ENCODE measurements at regions not wholly inside any gene's neighbourhood (a gene's known extent, or its start where the extent isn't known, plus 50 kb on each side); places are given as distances from the start of the nearest gene placed in this dataset.
"Not testable (repeated sequence)": the region's sequence is repeated elsewhere in the genome, so short reads cannot be mapped to it uniquely, and the experiment has no call there.

DNA sequence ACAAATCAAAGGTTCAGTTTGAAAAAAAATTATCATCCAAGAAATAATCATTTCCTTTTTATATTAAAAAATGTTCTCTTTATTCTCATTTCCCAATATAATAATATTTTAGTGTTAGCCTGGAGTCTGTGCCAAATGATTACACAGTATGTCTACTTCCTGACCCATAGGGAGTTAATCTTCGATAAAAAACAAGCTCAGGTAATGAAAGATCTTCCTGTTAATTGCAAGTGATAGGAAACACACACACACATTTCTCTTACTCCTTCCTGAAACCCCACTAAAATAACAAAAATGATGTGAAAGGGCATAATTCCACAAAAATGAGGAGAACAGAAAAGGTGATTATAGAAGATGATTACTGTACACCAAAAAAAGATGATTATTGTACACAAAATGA lies 123.5 kb upstream of the CXADR start:
- in situ Hi-C loops (cut with HindIII; ENCODE audit: low pct_unique_long_range_greater_than_20kb, low sequenced_read_pairs): no loop called here
- no peak for DNase-seq (ENCODE audit: low read depth in 1 of 2, low spot score in 1 of 2)
- no peak for TF ChIP-seq JUND (IDR thresholded peaks at IDR 0.05; ENCODE audit: low read depth)

GRCh38 chr21:17390569-17390968 lies 122.3 kb upstream of the CXADR start:
- no peak for DNase-seq (ENCODE audit: low read depth in 1 of 2, low spot score in 1 of 2)
- in situ Hi-C loops (cut with HindIII; ENCODE audit: low pct_unique_long_range_greater_than_20kb, low sequenced_read_pairs): no loop called here
- no peak for TF ChIP-seq JUND (IDR thresholded peaks at IDR 0.05; ENCODE audit: low read depth)

DNA sequence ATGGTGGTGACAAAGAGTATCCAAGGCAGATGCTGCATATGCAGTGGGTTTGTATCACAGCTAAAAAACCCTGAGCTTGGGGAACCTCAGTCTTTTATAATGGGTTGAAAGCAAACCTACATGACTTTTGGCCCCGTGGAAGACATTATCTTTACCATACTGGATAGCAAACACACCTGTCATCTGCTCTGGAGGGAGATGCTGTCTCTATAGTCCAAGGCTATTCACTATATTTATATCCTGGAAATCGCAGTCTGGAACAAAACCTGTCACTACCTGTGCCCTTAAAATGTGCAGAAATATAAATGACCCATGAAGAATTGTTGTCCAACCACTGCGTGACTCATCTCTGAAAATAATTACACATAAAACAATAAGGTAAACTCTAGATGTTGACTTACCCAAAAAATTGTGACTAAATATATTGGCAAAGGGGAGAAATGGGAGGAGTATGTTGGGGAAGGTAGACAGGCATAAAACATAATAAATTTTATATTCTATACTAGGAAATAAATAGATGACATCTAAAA lies 121.0 kb upstream of the CXADR start:
- DNase-seq (ENCODE audit: low read depth in 1 of 2, low spot score in 1 of 2): no peak
- in situ Hi-C loops (cut with HindIII; ENCODE audit: low pct_unique_long_range_greater_than_20kb, low sequenced_read_pairs): no loop called here
- TF ChIP-seq JUND (IDR thresholded peaks at IDR 0.05; ENCODE audit: low read depth): no peak

DNA sequence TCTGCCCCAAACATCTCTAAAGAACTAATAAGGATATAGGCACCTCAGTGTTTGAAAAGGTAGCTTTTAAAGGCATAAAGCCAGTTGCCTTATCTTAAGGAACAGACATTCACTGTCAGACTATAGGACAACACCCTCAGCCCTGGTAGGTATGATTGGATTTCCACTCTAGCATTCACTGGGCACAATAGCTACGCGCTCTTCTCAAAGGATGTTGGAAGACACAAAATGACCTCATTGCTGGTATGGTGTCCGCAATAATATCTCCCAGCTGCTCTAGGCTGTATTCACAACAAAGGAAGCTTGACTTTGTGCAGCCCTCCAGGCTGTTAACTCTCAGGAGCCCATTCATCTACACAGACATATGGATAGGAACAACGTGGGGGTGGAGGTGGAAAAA lies 119.4 kb upstream of the CXADR start:
- no peak for TF ChIP-seq JUND (IDR thresholded peaks at IDR 0.05; ENCODE audit: low read depth)
- no peak for DNase-seq (ENCODE audit: low read depth in 1 of 2, low spot score in 1 of 2)
- in situ Hi-C loops (cut with HindIII; ENCODE audit: low pct_unique_long_range_greater_than_20kb, low sequenced_read_pairs): no loop called here

- TF ChIP-seq JUND (IDR thresholded peaks at IDR 0.05; ENCODE audit: low read depth): no peak
- DNase-seq (ENCODE audit: low read depth in 1 of 2, low spot score in 1 of 2): no peak
- in situ Hi-C loops (cut with HindIII; ENCODE audit: low pct_unique_long_range_greater_than_20kb, low sequenced_read_pairs): no loop called here
Observed at GRCh38 chr21:17396948-17397347, 115.9 kb upstream of the CXADR start.

DNA sequence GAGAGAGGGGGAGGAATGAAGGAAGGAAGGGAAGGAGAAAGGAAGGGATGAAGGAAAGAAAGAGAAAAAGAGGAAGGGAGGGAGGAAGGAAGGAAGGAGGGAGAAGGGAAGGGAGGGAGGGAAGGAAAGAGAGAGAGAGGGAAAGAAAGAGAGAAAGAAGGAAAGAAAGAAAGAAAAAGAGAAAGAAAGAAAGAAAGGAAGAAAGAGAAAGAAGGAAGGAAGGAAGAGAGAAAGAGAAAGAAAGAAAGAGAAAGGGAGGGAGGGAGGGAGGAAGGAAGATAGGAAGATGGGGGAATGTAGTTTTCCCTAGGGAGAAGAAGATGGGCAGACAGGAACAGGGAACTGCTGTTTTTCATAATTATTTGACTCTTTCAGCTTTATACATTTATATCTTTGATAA lies 115.1 kb upstream of the CXADR start:
- in situ Hi-C loops (cut with HindIII; ENCODE audit: low pct_unique_long_range_greater_than_20kb, low sequenced_read_pairs): no loop called here
- no peak for DNase-seq (ENCODE audit: low read depth in 1 of 2, low spot score in 1 of 2)
- TF ChIP-seq JUND (IDR thresholded peaks at IDR 0.05; ENCODE audit: low read depth): no peak

DNA sequence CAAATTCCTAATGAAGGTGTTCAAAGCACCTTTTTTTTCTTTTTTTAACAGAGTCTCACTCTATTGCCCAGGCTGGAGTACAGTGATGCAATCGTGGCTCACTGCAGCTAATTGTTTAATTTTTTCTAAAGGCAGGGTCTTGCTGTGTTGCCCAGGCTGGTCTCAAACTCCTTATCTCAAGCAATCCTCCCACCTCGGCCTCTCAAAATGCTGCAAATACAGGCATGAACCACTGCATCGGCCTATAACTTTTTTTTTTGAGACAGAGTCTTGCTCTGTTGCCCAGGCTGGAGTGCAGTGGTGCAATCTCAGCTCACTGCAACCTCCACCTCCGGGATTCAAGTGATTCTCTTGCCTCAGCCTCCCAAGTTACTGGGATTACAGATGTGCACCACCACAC lies 113.9 kb upstream of the CXADR start:
- in situ Hi-C loops (cut with HindIII; ENCODE audit: low pct_unique_long_range_greater_than_20kb, low sequenced_read_pairs); DNase-seq (ENCODE audit: low read depth in 1 of 2, low spot score in 1 of 2): not testable (repeated sequence)

DNA sequence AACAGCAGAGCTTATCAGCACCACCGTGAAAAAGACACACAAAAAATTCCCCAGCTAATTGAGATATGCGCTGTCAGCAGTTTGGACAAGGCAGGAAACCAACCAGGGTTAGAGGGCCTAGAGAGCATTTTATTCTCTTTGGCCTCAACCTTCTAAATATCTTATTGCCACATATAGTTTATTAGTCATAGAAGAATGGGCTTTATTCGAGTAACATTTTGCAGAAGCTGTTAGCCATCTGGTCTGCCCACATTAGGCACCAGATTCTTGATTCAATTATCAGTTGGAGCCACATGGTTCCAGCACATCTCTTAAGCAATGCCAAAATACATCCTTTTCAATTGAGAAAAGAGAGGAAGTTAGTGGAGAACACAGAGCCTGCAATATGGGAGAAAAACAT lies 109.9 kb upstream of the CXADR start:
- DNase-seq (ENCODE audit: low read depth in 1 of 2, low spot score in 1 of 2): no peak
- in situ Hi-C loops (cut with HindIII; ENCODE audit: low pct_unique_long_range_greater_than_20kb, low sequenced_read_pairs): no loop called here
- no peak for TF ChIP-seq JUND (IDR thresholded peaks at IDR 0.05; ENCODE audit: low read depth)

GRCh38 chr21:17406202-17406601 lies 106.6 kb upstream of the CXADR start:
- no peak for TF ChIP-seq JUND (IDR thresholded peaks at IDR 0.05; ENCODE audit: low read depth)
- in situ Hi-C loops (cut with HindIII; ENCODE audit: low pct_unique_long_range_greater_than_20kb, low sequenced_read_pairs): no loop called here
- no peak for DNase-seq (ENCODE audit: low read depth in 1 of 2, low spot score in 1 of 2)

GRCh38 chr21:17414766-17415165 lies 98.1 kb upstream of the CXADR start:
- no peak for DNase-seq (ENCODE audit: low read depth in 1 of 2, low spot score in 1 of 2)
- in situ Hi-C loops (cut with HindIII; ENCODE audit: low pct_unique_long_range_greater_than_20kb, low sequenced_read_pairs): no loop called here
- TF ChIP-seq JUND (IDR thresholded peaks at IDR 0.05; ENCODE audit: low read depth): no peak

GRCh38 chr21:17416139-17416538 lies 96.7 kb upstream of the CXADR start:
- in situ Hi-C loops (cut with HindIII; ENCODE audit: low pct_unique_long_range_greater_than_20kb, low sequenced_read_pairs): no loop called here
- no peak for DNase-seq (ENCODE audit: low read depth in 1 of 2, low spot score in 1 of 2)
- no peak for TF ChIP-seq JUND (IDR thresholded peaks at IDR 0.05; ENCODE audit: low read depth)

DNA sequence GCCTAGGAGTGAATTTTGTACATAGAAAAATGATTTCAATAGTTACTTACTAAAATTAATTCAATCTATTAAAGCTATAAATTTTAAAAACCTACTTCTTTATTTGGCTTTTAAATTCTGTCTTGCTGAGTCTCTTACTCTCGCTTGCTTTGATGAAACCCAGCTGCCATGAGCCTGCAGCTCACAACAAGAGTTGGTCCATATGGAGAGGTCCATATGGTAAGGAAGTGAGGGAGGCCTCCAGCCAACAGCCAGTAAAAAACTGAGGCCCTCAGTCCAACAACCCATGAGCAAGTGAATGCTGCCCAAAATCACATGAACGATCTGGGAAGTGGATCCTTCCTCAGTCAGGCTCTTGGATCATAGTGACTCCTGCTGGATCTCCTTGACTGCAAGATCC lies 89.9 kb upstream of the CXADR start:
- in situ Hi-C loops (cut with HindIII; ENCODE audit: low pct_unique_long_range_greater_than_20kb, low sequenced_read_pairs): no loop called here
- no peak for TF ChIP-seq JUND (IDR thresholded peaks at IDR 0.05; ENCODE audit: low read depth)
- no peak for DNase-seq (ENCODE audit: low read depth in 1 of 2, low spot score in 1 of 2)

- TF ChIP-seq JUND (IDR thresholded peaks at IDR 0.05; ENCODE audit: low read depth): no peak
- in situ Hi-C loops (cut with HindIII; ENCODE audit: low pct_unique_long_range_greater_than_20kb, low sequenced_read_pairs): no loop called here
- no peak for DNase-seq (ENCODE audit: low read depth in 1 of 2, low spot score in 1 of 2)
Observed at GRCh38 chr21:17427157-17427556, 85.7 kb upstream of the CXADR start.

DNA sequence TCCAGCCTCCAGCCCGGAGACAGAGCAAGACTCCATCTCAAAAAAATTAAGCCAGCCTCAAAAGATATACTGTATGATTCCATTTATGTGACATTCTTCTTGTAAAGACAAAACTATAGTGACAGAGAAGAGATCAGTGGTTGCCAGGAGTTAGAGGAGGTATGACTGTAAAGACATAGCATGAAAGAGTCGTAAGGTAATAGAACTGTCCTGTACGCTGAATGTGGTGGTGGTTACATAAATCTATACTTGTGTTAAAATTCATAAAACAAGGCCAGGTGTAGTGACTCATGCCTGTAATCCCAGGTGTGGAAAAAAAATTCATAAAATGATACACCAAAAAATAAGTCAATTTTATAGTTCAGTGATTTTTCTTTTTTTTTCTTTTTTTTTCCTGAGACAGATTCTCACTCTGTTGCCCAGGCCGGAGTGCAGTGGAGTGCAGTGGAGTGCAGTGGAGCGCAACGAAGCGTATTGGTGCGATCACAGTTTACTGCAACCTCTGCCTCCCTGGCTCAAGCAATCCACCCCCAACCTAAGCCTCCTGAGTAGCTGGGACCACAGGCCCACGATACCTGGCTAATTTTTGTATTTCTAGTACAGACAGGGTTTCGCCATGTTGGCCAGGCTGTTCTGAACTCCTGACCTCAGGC lies 84.9 kb upstream of the CXADR start:
- in situ Hi-C loops (cut with HindIII; ENCODE audit: low pct_unique_long_range_greater_than_20kb, low sequenced_read_pairs): no loop called here
- TF ChIP-seq JUND (IDR thresholded peaks at IDR 0.05; ENCODE audit: low read depth): no peak
- DNase-seq (ENCODE audit: low read depth in 1 of 2, low spot score in 1 of 2): no peak
